ENCODE measurements at regions not wholly inside any gene's neighbourhood (a gene's known extent, or its start where the extent isn't known, plus 50 kb on each side); places are given as distances from the start of the nearest gene placed in this dataset.

GRCh38 chr13:79229761-79230160 is 176.3 kb downstream of the RBM26 start:
- H3K4me3 ChIP-seq (ENCODE audit: control insufficient read depth, low read depth, low read length), result no peak overlapping the region
- no peak for TF ChIP-seq CTCF (IDR thresholded peaks at IDR 0.05; ENCODE audit: control insufficient read depth, insufficient read depth, low read depth, low read length, missing control alignments)
- no peak for DNase-seq (ENCODE audit: low read depth)

DNA sequence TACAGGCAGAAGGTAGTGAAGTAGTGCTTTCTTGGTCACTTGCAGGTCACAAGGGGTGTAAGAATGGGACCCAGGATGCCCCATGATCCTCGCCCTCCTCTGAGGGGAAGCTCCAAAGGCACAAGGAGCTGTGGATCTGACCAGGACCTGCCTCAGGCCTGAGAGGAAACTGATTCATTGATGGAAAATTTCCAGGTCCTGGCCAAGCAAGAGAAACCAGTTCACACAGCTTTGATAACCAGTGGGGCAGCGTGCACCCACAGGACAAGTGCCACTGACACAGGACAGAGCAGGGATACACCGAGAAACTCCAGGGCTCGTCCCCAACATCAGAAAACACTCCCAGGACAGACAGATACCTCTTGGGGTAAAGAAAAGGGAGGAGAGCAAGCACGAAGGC is 177.1 kb downstream of the RBM26 start:
- DNase-seq (ENCODE audit: low read depth), result no peak

GRCh38 chr13:79227418-79227817 is 178.6 kb downstream of the RBM26 start:
- H3K4me3 ChIP-seq (ENCODE audit: control insufficient read depth, low read depth, low read length), result no peak overlapping the region
- no peak for DNase-seq (ENCODE audit: low read depth)
- no peak for TF ChIP-seq CTCF (IDR thresholded peaks at IDR 0.05; ENCODE audit: control insufficient read depth, insufficient read depth, low read depth, low read length, missing control alignments)

More for the DNA sequence above, 177.1 kb downstream of the RBM26 start:
- H3K4me3 ChIP-seq (ENCODE audit: control insufficient read depth, low read depth, low read length), result no peak overlapping the region
- TF ChIP-seq CTCF (IDR thresholded peaks at IDR 0.05; ENCODE audit: control insufficient read depth, insufficient read depth, low read depth, low read length, missing control alignments), result no peak

GRCh38 chr13:79226938-79227337 is 179.1 kb downstream of the RBM26 start:
- no peak for DNase-seq (ENCODE audit: low read depth)
- no peak overlapping the region for H3K4me3 ChIP-seq (ENCODE audit: control insufficient read depth, low read depth, low read length)
- no peak for TF ChIP-seq CTCF (IDR thresholded peaks at IDR 0.05; ENCODE audit: control insufficient read depth, insufficient read depth, low read depth, low read length, missing control alignments)

DNA sequence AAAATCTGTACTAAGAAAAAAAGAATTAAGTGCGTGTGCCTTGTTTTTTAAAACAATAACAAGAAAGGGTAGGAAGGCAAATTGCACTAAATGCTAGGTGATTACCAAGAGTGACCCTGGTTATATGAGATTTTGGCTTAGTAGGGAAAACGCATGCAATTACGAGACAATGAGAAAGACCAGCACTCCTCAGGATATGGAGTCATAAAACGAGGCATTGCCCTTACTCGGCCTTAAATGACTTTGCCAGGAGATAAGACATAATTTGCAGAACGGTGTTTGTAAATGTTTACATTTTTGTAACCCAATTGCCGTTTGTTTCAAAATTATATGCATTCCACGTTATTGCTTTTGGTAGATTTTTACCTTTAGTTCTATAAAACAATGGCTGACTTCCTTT is 179.8 kb downstream of the RBM26 start:
- DNase-seq (ENCODE audit: low read depth), result no peak
- no peak for TF ChIP-seq CTCF (IDR thresholded peaks at IDR 0.05; ENCODE audit: control insufficient read depth, insufficient read depth, low read depth, low read length, missing control alignments)
- H3K4me3 ChIP-seq (ENCODE audit: control insufficient read depth, low read depth, low read length), result no peak overlapping the region

DNA sequence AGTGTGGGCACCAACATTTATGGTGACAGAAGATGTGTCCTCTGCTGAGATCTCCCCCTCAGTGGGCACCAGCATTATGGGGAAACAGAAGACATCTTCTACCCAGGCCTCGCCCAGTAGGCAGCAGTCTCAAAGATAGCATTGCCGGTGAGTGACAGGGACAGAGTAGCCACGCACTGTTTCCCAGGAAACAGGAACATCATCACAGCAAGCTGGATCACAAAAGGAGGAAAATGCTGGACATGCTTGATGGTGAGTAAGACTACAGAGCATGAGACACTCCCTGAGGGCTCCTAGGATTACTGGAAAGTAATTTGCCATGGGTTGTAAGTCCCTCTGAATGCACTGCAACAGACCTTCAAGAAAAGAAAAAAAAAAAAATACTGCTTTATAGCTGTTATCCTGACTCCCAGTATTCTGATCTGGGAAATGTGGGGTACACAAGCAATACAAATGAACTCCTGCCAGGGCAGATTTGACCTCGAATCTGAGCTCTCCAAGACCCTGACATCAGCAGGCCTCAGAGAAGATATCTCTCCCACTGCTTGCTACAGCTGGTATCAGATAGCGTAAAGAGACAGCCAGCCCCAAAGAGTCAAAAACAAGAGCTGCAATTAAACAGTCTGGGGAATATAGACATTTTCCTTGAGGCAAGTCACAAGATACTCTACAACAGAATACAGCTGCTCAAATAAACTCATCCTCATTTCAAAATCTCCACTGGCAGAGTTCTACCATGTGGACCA is 180.4 kb downstream of the RBM26 start:
- no peak for TF ChIP-seq CTCF (IDR thresholded peaks at IDR 0.05; ENCODE audit: control insufficient read depth, insufficient read depth, low read depth, low read length, missing control alignments)
- DNase-seq (ENCODE audit: low read depth), result no peak
- H3K4me3 ChIP-seq (ENCODE audit: control insufficient read depth, low read depth, low read length), result no peak overlapping the region
